ENCODE measurements at regions not wholly inside any gene's neighbourhood (a gene's known extent, or its start where the extent isn't known, plus 50 kb on each side); places are given as distances from the start of the nearest gene placed in this dataset.

DNA sequence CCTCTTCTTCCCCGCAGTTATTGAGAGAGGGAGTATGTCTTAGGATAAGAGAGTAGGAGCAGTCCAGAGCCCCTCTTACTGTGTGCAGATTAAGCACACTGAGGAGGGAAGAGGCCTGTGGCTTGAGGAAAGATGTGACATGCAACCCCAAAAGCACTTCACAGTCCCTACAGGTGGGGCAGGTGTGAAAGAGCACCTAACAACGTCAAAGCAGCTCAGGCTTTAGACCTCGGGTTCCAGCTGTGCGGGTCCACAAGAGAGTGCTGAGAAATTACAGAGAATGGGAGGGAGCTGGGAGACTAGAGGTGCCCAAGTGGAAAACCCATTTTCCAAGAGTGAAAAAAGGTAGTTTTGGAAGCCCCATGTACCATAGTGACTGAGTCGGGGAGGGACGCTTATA is 127.6 kb downstream of the SLC25A47 start:
- TF ChIP-seq, protein P1, sequence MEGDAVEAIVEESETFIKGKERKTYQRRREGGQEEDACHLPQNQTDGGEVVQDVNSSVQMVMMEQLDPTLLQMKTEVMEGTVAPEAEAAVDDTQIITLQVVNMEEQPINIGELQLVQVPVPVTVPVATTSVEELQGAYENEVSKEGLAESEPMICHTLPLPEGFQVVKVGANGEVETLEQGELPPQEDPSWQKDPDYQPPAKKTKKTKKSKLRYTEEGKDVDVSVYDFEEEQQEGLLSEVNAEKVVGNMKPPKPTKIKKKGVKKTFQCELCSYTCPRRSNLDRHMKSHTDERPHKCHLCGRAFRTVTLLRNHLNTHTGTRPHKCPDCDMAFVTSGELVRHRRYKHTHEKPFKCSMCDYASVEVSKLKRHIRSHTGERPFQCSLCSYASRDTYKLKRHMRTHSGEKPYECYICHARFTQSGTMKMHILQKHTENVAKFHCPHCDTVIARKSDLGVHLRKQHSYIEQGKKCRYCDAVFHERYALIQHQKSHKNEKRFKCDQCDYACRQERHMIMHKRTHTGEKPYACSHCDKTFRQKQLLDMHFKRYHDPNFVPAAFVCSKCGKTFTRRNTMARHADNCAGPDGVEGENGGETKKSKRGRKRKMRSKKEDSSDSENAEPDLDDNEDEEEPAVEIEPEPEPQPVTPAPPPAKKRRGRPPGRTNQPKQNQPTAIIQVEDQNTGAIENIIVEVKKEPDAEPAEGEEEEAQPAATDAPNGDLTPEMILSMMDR (IDR thresholded peaks at IDR 0.05), result no peak
- TF ChIP-seq POLR2A (IDR thresholded peaks at IDR 0.05), result no peak
